Activated T-cell treated with anti-CD3 and anti-CD28 coated beads, Interleukin-2, amount 50 U/mL, for 72 hours (primary cell): ENCODE measurements at regions not wholly inside any gene's neighbourhood (a gene's known extent, or its start where the extent isn't known, plus 50 kb on each side); places are given as distances from the start of the nearest gene placed in this dataset.

ENCODE experiments used
- ATAC-seq, 2 donors: fragments of 150-1000 bp; cut with Tn5 transposase; replicated peaks in 1 of 2; 2 replicates each; pipeline ENCODE4 v1.10.0; 2021; ENCODE audit warnings: moderate library complexity in 2 of 2, mild to moderate bottlenecking in 1 of 2
- DNase-seq, 2 donors: peaks; one replicate each; pipeline ENCODE4 v3.0.0; 2021 to 2022; ENCODE audit warnings: mixed read lengths in 1 of 2
- H3K27ac Mint-ChIP-seq: one replicate; pipeline ENCODE4 v1.8.0; 2022; ENCODE audit warnings: mild to moderate bottlenecking, moderate library complexity, mixed read lengths
- H3K27me3 Mint-ChIP-seq: one replicate; pipeline ENCODE4 v1.8.0; 2022; ENCODE audit warnings: low read depth, mixed read lengths
- H3K36me3 Mint-ChIP-seq, 2 donors: one replicate each; pipeline ENCODE4 v1.8.0; 2022; ENCODE audit warnings: mixed read lengths in 2 of 2, mild to moderate bottlenecking in 1 of 2; ENCODE audit not compliant: insufficient read depth in 2 of 2
- H3K4me1 Mint-ChIP-seq: one replicate; pipeline ENCODE4 v1.8.0; 2022; ENCODE audit warnings: low read depth, mixed read lengths
- H3K4me3 Mint-ChIP-seq, 2 donors: one replicate each; pipeline ENCODE4 v1.8.0; 2022; ENCODE audit warnings: mild to moderate bottlenecking in 2 of 2, mixed read lengths in 2 of 2, moderate library complexity in 2 of 2
- H3K9me3 Mint-ChIP-seq, 2 donors: one replicate each; pipeline ENCODE4 v1.8.0; 2022; ENCODE audit warnings: mixed read lengths in 2 of 2

GRCh38 chr6:76422511-76423213, 350.2 kb upstream of the IMPG1 start:
- Mint-ChIP-seq H3K4me3 (no peak overlapping the region), H3K4me1 (no peaks in the 10 kb centered on the region), H3K9me3 (peaks cover 0 to 4% of the 10 kb centered on the region in 2 donors), H3K27ac (no peak overlapping the region), H3K36me3 (peaks cover 0 to 2% of the 10 kb centered on the region in 2 donors), H3K27me3 (no peaks in the 10 kb centered on the region)
- DNase-seq (no peak), ATAC-seq (no peak)

- DNase-seq (no peak), ATAC-seq (no peak)
- Mint-ChIP-seq H3K36me3 (peaks cover 0 to 2% of the 10 kb centered on the region in 2 donors), H3K4me3 (no peak overlapping the region), H3K4me1 (no peaks in the 10 kb centered on the region), H3K27ac (no peak overlapping the region), H3K27me3 (no peaks in the 10 kb centered on the region), H3K9me3 (peaks cover 1 to 2% of the 10 kb centered on the region in 2 donors)
These were observed 347.6 kb upstream of the IMPG1 start for GRCh38 chr6:76420094-76420493.

- H3K27ac Mint-ChIP-seq = no peak overlapping the region
- no peak for DNase-seq
These were observed 346.2 kb upstream of the IMPG1 start for GRCh38 chr6:76418560-76419223.

GRCh38 chr6:76416821-76417605, 344.6 kb upstream of the IMPG1 start:
- ATAC-seq (no peak), DNase-seq (no peak)
- peaks cover 1 to 2% of the 10 kb centered on the region in 2 donors for H3K9me3 Mint-ChIP-seq
- peaks cover 0 to 2% of the 10 kb centered on the region in 2 donors for H3K36me3 Mint-ChIP-seq
- H3K27ac Mint-ChIP-seq = no peak overlapping the region
- H3K27me3 Mint-ChIP-seq = no peaks in the 10 kb centered on the region
- no peak overlapping the region for H3K4me3 Mint-ChIP-seq
- H3K4me1 Mint-ChIP-seq = no peaks in the 10 kb centered on the region

More at GRCh38 chr6:76418560-76419223, 346.2 kb upstream of the IMPG1 start:
- no peaks in the 10 kb centered on the region for H3K27me3 Mint-ChIP-seq
- peaks cover 0 to 2% of the 10 kb centered on the region in 2 donors for H3K36me3 Mint-ChIP-seq
- ATAC-seq = no peak
- no peaks in the 10 kb centered on the region for H3K4me1 Mint-ChIP-seq
- peaks cover 1 to 2% of the 10 kb centered on the region in 2 donors for H3K9me3 Mint-ChIP-seq
- H3K4me3 Mint-ChIP-seq = no peak overlapping the region

- H3K36me3 Mint-ChIP-seq = no peaks in the 10 kb centered on the region
- H3K27ac Mint-ChIP-seq = no peak overlapping the region
- H3K9me3 Mint-ChIP-seq = peaks cover 2 to 8% of the 10 kb centered on the region in 2 donors
- ATAC-seq (no peak), DNase-seq (no peak)
- no peak overlapping the region for H3K4me3 Mint-ChIP-seq
- H3K4me1 Mint-ChIP-seq = no peaks in the 10 kb centered on the region
- no peaks in the 10 kb centered on the region for H3K27me3 Mint-ChIP-seq
These were observed 330.6 kb upstream of the IMPG1 start for GRCh38 chr6:76403064-76403463.

- Mint-ChIP-seq H3K36me3 (no peaks in the 10 kb centered on the region), H3K4me1 (no peaks in the 10 kb centered on the region), H3K4me3 (no peak overlapping the region), H3K27me3 (no peaks in the 10 kb centered on the region), H3K27ac (no peak overlapping the region), H3K9me3 (peaks cover 12 to 13% of the 10 kb centered on the region in 2 donors)
- DNase-seq (no peak), ATAC-seq (no peak)
These were observed 325.5 kb upstream of the IMPG1 start for GRCh38 chr6:76397966-76398365.

- Mint-ChIP-seq H3K4me1 (no peaks in the 10 kb centered on the region), H3K27me3 (no peaks in the 10 kb centered on the region), H3K9me3 (peaks cover 4 to 17% of the 10 kb centered on the region in 2 donors), H3K27ac (no peak overlapping the region), H3K4me3 (no peak overlapping the region), H3K36me3 (no peaks in the 10 kb centered on the region)
- no peak for DNase-seq
- no peak for ATAC-seq
These were observed 309.7 kb upstream of the IMPG1 start for GRCh38 chr6:76382201-76382600.

- no peak overlapping the region for H3K4me3 Mint-ChIP-seq
- peaks cover 8 to 18% of the 10 kb centered on the region in 2 donors for H3K9me3 Mint-ChIP-seq
- no peaks in the 10 kb centered on the region for H3K36me3 Mint-ChIP-seq
- no peak overlapping the region for H3K27ac Mint-ChIP-seq
- DNase-seq (no peak), ATAC-seq (no peak)
- H3K4me1 Mint-ChIP-seq = no peaks in the 10 kb centered on the region
- H3K27me3 Mint-ChIP-seq = no peaks in the 10 kb centered on the region
These were observed 309.1 kb upstream of the IMPG1 start for GRCh38 chr6:76381612-76382011.

- H3K27ac Mint-ChIP-seq = no peak overlapping the region
- no peaks in the 10 kb centered on the region for H3K27me3 Mint-ChIP-seq
- no peaks in the 10 kb centered on the region for H3K4me1 Mint-ChIP-seq
- H3K36me3 Mint-ChIP-seq = no peaks in the 10 kb centered on the region
- peaks cover 2 to 5% of the 10 kb centered on the region in 2 donors for H3K9me3 Mint-ChIP-seq
- DNase-seq (no peak), ATAC-seq (no peak)
- no peak overlapping the region for H3K4me3 Mint-ChIP-seq
These were observed 278.8 kb upstream of the IMPG1 start for GRCh38 chr6:76351275-76351674.

GRCh38 chr6:76347539-76347938, 275.1 kb upstream of the IMPG1 start:
- Mint-ChIP-seq H3K36me3 (no peaks in the 10 kb centered on the region), H3K27me3 (no peaks in the 10 kb centered on the region), H3K9me3 (peaks cover 7 to 8% of the 10 kb centered on the region in 2 donors), H3K27ac (no peak overlapping the region), H3K4me1 (no peaks in the 10 kb centered on the region), H3K4me3 (no peak overlapping the region)
- DNase-seq = no peak
- no peak for ATAC-seq

- Mint-ChIP-seq H3K9me3 (peaks cover 10 to 16% of the 10 kb centered on the region in 2 donors), H3K27ac (no peak overlapping the region), H3K36me3 (no peaks in the 10 kb centered on the region), H3K4me1 (no peaks in the 10 kb centered on the region), H3K27me3 (no peaks in the 10 kb centered on the region), H3K4me3 (no peak overlapping the region)
- DNase-seq = no peak
- no peak for ATAC-seq
These were observed 270.2 kb upstream of the IMPG1 start for GRCh38 chr6:76342611-76343160.

- H3K36me3 Mint-ChIP-seq = peaks cover 0 to 2% of the 10 kb centered on the region in 2 donors
- DNase-seq = no peak
These were observed 257.6 kb upstream of the IMPG1 start for GRCh38 chr6:76330031-76330430.

GRCh38 chr6:76326871-76327270, 254.4 kb upstream of the IMPG1 start:
- no peak overlapping the region for H3K4me3 Mint-ChIP-seq
- no peaks in the 10 kb centered on the region for H3K36me3 Mint-ChIP-seq
- no peak overlapping the region for H3K27ac Mint-ChIP-seq
- H3K27me3 Mint-ChIP-seq = no peaks in the 10 kb centered on the region
- H3K9me3 Mint-ChIP-seq = peaks cover 4 to 6% of the 10 kb centered on the region in 2 donors
- ATAC-seq (no peak), DNase-seq (no peak)
- no peaks in the 10 kb centered on the region for H3K4me1 Mint-ChIP-seq

More at GRCh38 chr6:76330031-76330430, 257.6 kb upstream of the IMPG1 start:
- Mint-ChIP-seq H3K4me1 (no peaks in the 10 kb centered on the region), H3K27me3 (no peaks in the 10 kb centered on the region), H3K4me3 (no peak overlapping the region), H3K27ac (no peak overlapping the region), H3K9me3 (peaks cover 6 to 7% of the 10 kb centered on the region in 2 donors)
- ATAC-seq = no peak
